AG04450 (cell line): ENCODE measurements at regions not wholly inside any gene's neighbourhood (a gene's known extent, or its start where the extent isn't known, plus 50 kb on each side); places are given as distances from the start of the nearest gene placed in this dataset.
"Not testable (repeated sequence)": the region's sequence is repeated elsewhere in the genome, so short reads cannot be mapped to it uniquely, and the experiment has no call there.

Experiments used
- CTCF ChIA-PET: fragments of 300-600, 350-600 bp; formaldehyde crosslinking; extraction: SDS; loops from one replicate; lab custom pipeline; 2022; ENCODE audit warnings: antibody characterized with exemption, inconsistent platforms; lab: Charles Lee
- POLR2A ChIA-PET: fragments of 350-600 bp; formaldehyde crosslinking; extraction: SDS; loops from one replicate; lab custom pipeline; 2021; ENCODE audit warnings: antibody characterized with exemption, inconsistent platforms; lab: Yijun Ruan, JAX
- DNase-seq: peaks from one replicate; pipeline ENCODE4 v3.0.0-alpha.2; 2011; ENCODE audit warnings: low read depth, low spot score
- H3K27ac ChIP-seq: one replicate; pipeline ENCODE4 v1.5.1; 2012; ENCODE audit warnings: low read depth, low read length, control low read depth
- H3K27me3 ChIP-seq: one replicate; pipeline ENCODE4 v1.6.0; 2012; ENCODE audit warnings: low read length; ENCODE audit not compliant: control insufficient read depth, insufficient read depth
- H3K4me3 ChIP-seq: 2 replicates; pipeline ENCODE4 v1.5.1; 2011; ENCODE audit warnings: mild to moderate bottlenecking, low read depth, low read length, control low read depth
- H3K9me3 ChIP-seq: 2 replicates; pipeline ENCODE4 v1.5.1; 2012; ENCODE audit warnings: low read length; ENCODE audit not compliant: control insufficient read depth, insufficient read depth
- CTCF ChIP-seq: IDR thresholded peaks from 2 replicates; pipeline ENCODE4 v1.5.1; 2011; ENCODE audit warnings: low read depth, low read length, control low read depth, inconsistent platforms

- ChIA-PET POLR2A (no interaction called here), CTCF (no interaction called here)
- no peak overlapping the region for H3K27ac ChIP-seq
- peaks cover 8% of the 10 kb centered on the region for H3K9me3 ChIP-seq
- DNase-seq: no peak
- TF ChIP-seq CTCF: no peak
- no peak overlapping the region for H3K4me3 ChIP-seq
- no peaks in the 10 kb centered on the region for H3K27me3 ChIP-seq
These were observed 733.8 kb upstream of the GJE1 start for GRCh38 chr6:141398949-141399348.

- ChIA-PET POLR2A (no interaction called here), CTCF (interaction anchor here (0.6 kb wide), 1 partner anchor 84 kb away, joined by 3 read pairs; no protein-coding TSS in a partner anchor)
These were observed 737.2 kb upstream of the GJE1 start for GRCh38 chr6:141395443-141396008.

GRCh38 chr6:141394565-141395051 is 738.1 kb upstream of the GJE1 start:
- no peak for DNase-seq
- no peak overlapping the region for H3K4me3 ChIP-seq
- CTCF ChIA-PET: no interaction called here
- H3K27me3 ChIP-seq: no peaks in the 10 kb centered on the region
- POLR2A ChIA-PET: no interaction called here
- H3K9me3 ChIP-seq: peaks cover 8% of the 10 kb centered on the region
- no peak for TF ChIP-seq CTCF
- H3K27ac ChIP-seq: no peak overlapping the region

More at GRCh38 chr6:141395443-141396008, 737.2 kb upstream of the GJE1 start:
- no peaks in the 10 kb centered on the region for H3K27me3 ChIP-seq
- H3K9me3 ChIP-seq: peaks cover 8% of the 10 kb centered on the region
- DNase-seq: no peak
- H3K4me3 ChIP-seq: no peak overlapping the region
- no peak for TF ChIP-seq CTCF
- no peak overlapping the region for H3K27ac ChIP-seq

- H3K27ac ChIP-seq: no peak overlapping the region
- H3K4me3 ChIP-seq: no peak overlapping the region
- TF ChIP-seq CTCF: no peak
- H3K9me3 ChIP-seq: peaks cover 8% of the 10 kb centered on the region
- DNase-seq: no peak
- CTCF ChIA-PET: no interaction called here
- POLR2A ChIA-PET: no interaction called here
- no peaks in the 10 kb centered on the region for H3K27me3 ChIP-seq
These were observed 738.6 kb upstream of the GJE1 start for GRCh38 chr6:141394125-141394536.

- TF ChIP-seq CTCF: no peak
- H3K27ac ChIP-seq: no peak overlapping the region
- ChIA-PET CTCF (no interaction called here), POLR2A (no interaction called here)
- no peak for DNase-seq
- H3K27me3 ChIP-seq: no peaks in the 10 kb centered on the region
- H3K4me3 ChIP-seq: no peak overlapping the region
- peaks cover 8% of the 10 kb centered on the region for H3K9me3 ChIP-seq
These were observed 739.2 kb upstream of the GJE1 start for GRCh38 chr6:141393405-141394124.

GRCh38 chr6:141391135-141391534 is 741.6 kb upstream of the GJE1 start:
- DNase-seq, H3K4me3 ChIP-seq, H3K9me3 ChIP-seq, CTCF ChIA-PET, H3K27me3 ChIP-seq, H3K27ac ChIP-seq, POLR2A ChIA-PET: not testable (repeated sequence)
